ENCODE measurements at regions not wholly inside any gene's neighbourhood (a gene's known extent, or its start where the extent isn't known, plus 50 kb on each side); places are given as distances from the start of the nearest gene placed in this dataset.

DNA sequence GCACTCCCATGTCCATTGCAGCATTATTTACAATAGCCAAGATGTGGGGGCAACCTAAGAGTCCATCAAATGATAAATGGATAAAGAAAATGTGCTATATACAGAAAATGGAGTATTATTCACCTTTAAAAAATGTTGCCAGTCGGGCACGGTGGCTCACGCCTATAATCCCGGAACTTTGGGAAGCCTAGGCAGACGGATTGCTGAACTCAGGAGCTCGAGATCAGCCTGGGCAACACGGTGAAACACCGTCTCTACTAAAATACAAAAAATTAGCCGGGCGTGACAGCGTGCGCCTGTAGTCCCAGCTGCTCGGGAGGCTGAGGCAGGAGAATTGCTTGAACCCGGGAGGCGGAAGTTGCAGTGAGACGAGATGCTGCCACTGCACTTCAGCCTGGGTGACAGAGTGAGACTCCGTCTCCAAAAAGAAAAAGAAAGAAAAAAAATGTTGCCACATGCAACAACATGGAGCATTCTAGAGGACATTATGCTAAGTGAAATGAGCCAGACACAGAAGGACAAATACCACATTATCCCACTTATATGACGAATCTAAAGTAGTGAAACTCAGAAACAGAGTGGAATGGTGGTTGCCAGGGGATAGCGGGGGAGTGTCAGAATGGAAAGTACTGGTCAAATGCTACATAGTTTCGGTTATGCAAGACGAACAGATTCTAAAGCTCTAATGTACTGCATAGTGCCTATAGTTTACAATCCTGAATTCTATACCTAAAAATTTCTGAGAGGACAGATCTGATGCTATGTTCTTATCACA, 1385.6 kb upstream of the TMEFF2 start:
- Mint-ChIP-seq H3K9me3 (peaks cover 0 to 4% (median 0%) of the 10 kb centered on the region in 7 donors), H3K4me3 (no peak overlapping the region), H3K27me3 (no peaks in the 10 kb centered on the region), H3K4me1 (peaks cover 5 to 15% (median 15%) of the 10 kb centered on the region in 3 donors), H3K36me3 (no peaks in the 10 kb centered on the region), H3K27ac (peak overlapping the region in 1 of 6 donors; percentile 2)
- no peak for DNase-seq
- no peak for ATAC-seq (ENCODE audit: low read depth in 2 of 2)

DNA sequence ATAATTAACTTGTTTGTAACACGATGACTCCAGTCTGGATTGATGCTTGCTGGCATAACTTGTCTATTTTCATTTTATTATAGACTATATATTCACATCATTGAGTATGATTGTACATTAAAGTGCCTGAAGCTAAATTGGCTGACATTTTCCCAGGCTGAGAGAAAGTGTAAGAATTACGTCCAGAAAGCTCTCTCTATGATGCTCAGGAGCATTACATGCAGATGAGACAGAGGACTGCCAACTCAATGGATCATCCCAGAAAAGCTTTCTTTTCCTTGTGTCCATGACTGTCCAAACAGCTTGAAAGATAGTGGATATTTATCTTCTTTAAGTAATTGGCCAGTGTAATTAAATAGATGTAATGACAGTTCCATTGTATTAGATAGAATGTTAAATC, 1372.2 kb upstream of the TMEFF2 start:
- Mint-ChIP-seq H3K27ac (no peak overlapping the region), H3K4me1 (no peaks in the 10 kb centered on the region), H3K4me3 (no peak overlapping the region), H3K9me3 (peaks cover 0 to 2% (median 0%) of the 10 kb centered on the region in 7 donors), H3K27me3 (no peaks in the 10 kb centered on the region), H3K36me3 (no peaks in the 10 kb centered on the region)
- no peak for DNase-seq
- no peak for ATAC-seq (ENCODE audit: low read depth in 2 of 2)

- Mint-ChIP-seq H3K27me3 (no peaks in the 10 kb centered on the region), H3K27ac (no peak overlapping the region), H3K4me1 (no peaks in the 10 kb centered on the region), H3K36me3 (no peaks in the 10 kb centered on the region), H3K4me3 (no peak overlapping the region), H3K9me3 (peaks cover 0 to 3% (median 0%) of the 10 kb centered on the region in 7 donors)
- ATAC-seq (ENCODE audit: low read depth in 2 of 2) (no peak), DNase-seq (no peak)
Measured at GRCh38 chr2:193566276-193566675, 1371.5 kb upstream of the TMEFF2 start.

DNA sequence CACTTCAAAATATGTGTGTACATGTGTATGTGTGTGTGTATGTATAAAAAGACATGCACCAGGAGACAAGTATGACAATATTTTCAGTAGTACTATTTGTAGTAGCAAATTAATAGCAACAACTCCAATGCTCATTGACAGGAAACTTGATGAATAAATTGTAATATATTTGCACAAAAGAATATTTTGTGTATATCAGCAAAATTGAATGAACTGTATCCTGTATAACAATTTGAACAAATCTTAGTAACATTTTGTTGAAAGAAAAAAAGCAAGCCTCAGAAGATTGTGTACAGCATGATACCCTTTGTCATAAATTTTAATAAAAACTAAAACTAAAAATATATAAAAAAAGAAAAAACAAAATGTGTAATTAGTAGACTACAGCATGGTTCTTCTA, 1367.3 kb upstream of the TMEFF2 start:
- no peak overlapping the region for H3K27ac Mint-ChIP-seq
- no peaks in the 10 kb centered on the region for H3K4me1 Mint-ChIP-seq
- H3K9me3 Mint-ChIP-seq, result peaks cover 0 to 3% (median 0%) of the 10 kb centered on the region in 7 donors
- DNase-seq, result no peak
- no peaks in the 10 kb centered on the region for H3K36me3 Mint-ChIP-seq
- no peak for ATAC-seq (ENCODE audit: low read depth in 2 of 2)
- H3K4me3 Mint-ChIP-seq, result no peak overlapping the region
- no peaks in the 10 kb centered on the region for H3K27me3 Mint-ChIP-seq

- H3K4me1 Mint-ChIP-seq, result no peaks in the 10 kb centered on the region
- H3K27me3 Mint-ChIP-seq, result no peaks in the 10 kb centered on the region
- no peak overlapping the region for H3K4me3 Mint-ChIP-seq
- peak overlapping the region in 1 of 6 donors; percentile 50 for H3K27ac Mint-ChIP-seq
- H3K9me3 Mint-ChIP-seq, result peaks cover 0 to 3% (median 0%) of the 10 kb centered on the region in 7 donors
- H3K36me3 Mint-ChIP-seq, result no peaks in the 10 kb centered on the region
- ATAC-seq (ENCODE audit: low read depth in 2 of 2) (no peak), DNase-seq (no peak)
Measured at GRCh38 chr2:193561054-193561453, 1366.3 kb upstream of the TMEFF2 start.

DNA sequence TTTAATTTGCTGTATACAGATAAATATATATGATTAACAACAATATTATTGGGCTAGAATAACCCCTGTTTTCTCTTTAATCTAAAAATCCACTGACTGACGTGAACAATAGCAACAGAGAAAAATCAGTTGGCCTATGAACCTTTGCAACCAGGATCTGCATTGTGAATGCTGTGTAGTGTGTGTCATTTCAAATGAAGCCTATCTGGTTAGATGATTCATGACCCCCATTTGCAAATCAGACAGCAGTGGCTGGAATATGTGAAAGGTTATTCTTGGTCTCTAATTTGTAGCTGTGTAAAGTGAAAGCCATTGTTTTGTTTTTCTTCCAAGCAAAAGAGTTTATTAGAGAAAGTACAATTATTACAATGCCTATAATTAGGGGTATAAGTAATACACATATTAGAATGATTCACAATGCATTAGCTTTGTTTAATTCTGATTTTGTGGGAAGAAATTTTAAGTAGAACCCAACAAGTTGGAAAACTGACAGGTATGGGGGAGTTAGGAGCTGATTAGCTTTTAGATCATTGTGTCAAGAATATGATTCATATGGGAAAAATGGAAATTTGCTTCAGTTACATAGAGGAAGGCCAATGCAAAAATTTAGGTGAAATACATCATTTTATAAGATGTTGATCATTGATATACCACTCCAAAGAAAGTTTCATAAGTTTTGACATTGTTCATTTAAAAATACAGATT, 1362.2 kb upstream of the TMEFF2 start:
- H3K27me3 Mint-ChIP-seq, result no peaks in the 10 kb centered on the region
- H3K9me3 Mint-ChIP-seq, result peaks cover 0 to 5% (median 0%) of the 10 kb centered on the region in 7 donors
- no peaks in the 10 kb centered on the region for H3K4me1 Mint-ChIP-seq
- ATAC-seq (ENCODE audit: low read depth in 2 of 2), result no peak
- no peaks in the 10 kb centered on the region for H3K36me3 Mint-ChIP-seq
- no peak overlapping the region for H3K4me3 Mint-ChIP-seq
- DNase-seq, result no peak
- H3K27ac Mint-ChIP-seq, result no peak overlapping the region

DNA sequence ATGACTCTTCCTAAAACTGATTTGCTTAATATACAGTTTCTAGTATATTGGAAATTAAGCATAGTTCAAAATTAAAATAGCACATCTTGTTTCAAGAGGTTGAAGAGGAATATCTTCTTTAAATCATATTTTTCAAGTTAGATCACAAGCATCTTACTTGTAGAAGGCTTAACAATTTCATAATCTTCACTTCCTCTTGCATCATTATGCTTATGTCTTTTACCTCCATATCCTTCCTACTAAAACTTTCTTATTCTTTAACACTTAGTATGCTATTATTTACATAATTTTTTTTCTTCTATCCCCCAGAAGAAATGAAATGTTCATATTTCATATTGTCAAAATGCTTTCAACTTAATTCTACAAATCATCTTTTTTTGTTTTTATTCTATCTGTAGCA, 1354.9 kb upstream of the TMEFF2 start:
- ATAC-seq (ENCODE audit: low read depth in 2 of 2) (no peak), DNase-seq (no peak)
- Mint-ChIP-seq H3K4me1 (no peaks in the 10 kb centered on the region), H3K27me3 (no peaks in the 10 kb centered on the region), H3K4me3 (no peak overlapping the region), H3K27ac (no peak overlapping the region), H3K36me3 (no peaks in the 10 kb centered on the region), H3K9me3 (peaks cover 3 to 16% (median 11%) of the 10 kb centered on the region in 7 donors)

DNA sequence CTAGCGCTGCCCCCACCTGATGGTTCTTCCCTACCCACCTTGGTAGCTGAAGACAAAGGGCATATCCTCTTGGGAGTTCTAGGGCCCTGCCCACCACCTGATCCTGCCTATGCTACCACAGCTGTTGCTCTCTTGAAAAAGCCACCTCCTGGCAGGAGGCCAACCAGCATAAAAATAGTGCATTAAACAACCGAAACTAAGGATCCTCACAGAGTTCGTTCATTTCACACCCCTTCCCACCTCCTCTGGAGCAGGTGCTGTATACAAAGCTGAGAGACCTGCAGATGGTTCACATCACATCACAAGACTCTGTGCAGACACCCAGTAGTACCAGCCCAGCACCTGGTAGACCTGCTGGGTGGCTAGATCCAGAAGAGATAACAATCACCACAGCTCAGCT, 1348.0 kb upstream of the TMEFF2 start:
- no peak for ATAC-seq (ENCODE audit: low read depth in 2 of 2)
- H3K9me3 Mint-ChIP-seq, result peaks cover 0 to 6% (median 3%) of the 10 kb centered on the region in 7 donors

DNA sequence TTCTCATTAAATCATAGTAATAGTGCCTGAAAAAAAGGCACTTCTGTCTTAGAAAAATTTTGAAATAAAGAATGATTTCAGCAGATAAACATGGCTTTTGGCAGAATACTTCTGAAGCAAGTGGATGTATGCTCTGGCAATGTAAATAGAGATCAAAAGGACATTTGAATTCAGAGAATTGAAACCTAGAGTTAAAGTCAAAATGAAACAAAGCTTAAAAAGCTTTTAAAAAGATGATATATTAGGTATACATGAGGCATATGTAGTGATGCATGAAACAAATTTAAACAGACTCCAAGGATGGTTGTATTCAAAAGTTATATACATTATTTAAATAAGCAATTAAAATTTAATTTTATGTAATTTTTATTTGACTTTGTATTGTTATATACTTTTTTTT, 1344.5 kb upstream of the TMEFF2 start:
- no peak overlapping the region for H3K27ac Mint-ChIP-seq
- peaks cover 0 to 2% (median 0%) of the 10 kb centered on the region in 7 donors for H3K9me3 Mint-ChIP-seq
- H3K27me3 Mint-ChIP-seq, result no peaks in the 10 kb centered on the region
- H3K4me1 Mint-ChIP-seq, result peaks cover 0 to 6% (median 0%) of the 10 kb centered on the region in 3 donors
- H3K36me3 Mint-ChIP-seq, result no peaks in the 10 kb centered on the region
- no peak for ATAC-seq (ENCODE audit: low read depth in 2 of 2)
- no peak overlapping the region for H3K4me3 Mint-ChIP-seq
- no peak for DNase-seq

More for the DNA sequence above, 1348.0 kb upstream of the TMEFF2 start:
- DNase-seq, result no peak
- H3K27ac Mint-ChIP-seq, result peak overlapping the region in 1 of 6 donors; percentile 84
- H3K27me3 Mint-ChIP-seq, result no peaks in the 10 kb centered on the region
- peaks cover 0 to 6% (median 0%) of the 10 kb centered on the region in 3 donors for H3K4me1 Mint-ChIP-seq
- no peaks in the 10 kb centered on the region for H3K36me3 Mint-ChIP-seq
- H3K4me3 Mint-ChIP-seq, result peak overlapping the region in 1 of 8 donors; percentile 14

- peaks cover 0 to 6% (median 0%) of the 10 kb centered on the region in 3 donors for H3K4me1 Mint-ChIP-seq
- no peak for ATAC-seq (ENCODE audit: low read depth in 2 of 2)
- no peaks in the 10 kb centered on the region for H3K27me3 Mint-ChIP-seq
- H3K4me3 Mint-ChIP-seq, result no peak overlapping the region
- DNase-seq, result no peak
- peak overlapping the region in 1 of 6 donors; percentile 53 for H3K27ac Mint-ChIP-seq
- H3K36me3 Mint-ChIP-seq, result no peaks in the 10 kb centered on the region
- peaks cover 0 to 5% (median 0%) of the 10 kb centered on the region in 7 donors for H3K9me3 Mint-ChIP-seq
Measured at GRCh38 chr2:193538061-193538460, 1343.3 kb upstream of the TMEFF2 start.

- no peak for DNase-seq
- no peaks in the 10 kb centered on the region for H3K27me3 Mint-ChIP-seq
- H3K4me3 Mint-ChIP-seq, result no peak overlapping the region
- H3K9me3 Mint-ChIP-seq, result peaks cover 0 to 5% (median 0%) of the 10 kb centered on the region in 7 donors
- H3K4me1 Mint-ChIP-seq, result peaks cover 0 to 6% (median 0%) of the 10 kb centered on the region in 3 donors
- ATAC-seq (ENCODE audit: low read depth in 2 of 2), result no peak
- no peak overlapping the region for H3K27ac Mint-ChIP-seq
- no peaks in the 10 kb centered on the region for H3K36me3 Mint-ChIP-seq
Measured at GRCh38 chr2:193537531-193537930, 1342.8 kb upstream of the TMEFF2 start.

DNA sequence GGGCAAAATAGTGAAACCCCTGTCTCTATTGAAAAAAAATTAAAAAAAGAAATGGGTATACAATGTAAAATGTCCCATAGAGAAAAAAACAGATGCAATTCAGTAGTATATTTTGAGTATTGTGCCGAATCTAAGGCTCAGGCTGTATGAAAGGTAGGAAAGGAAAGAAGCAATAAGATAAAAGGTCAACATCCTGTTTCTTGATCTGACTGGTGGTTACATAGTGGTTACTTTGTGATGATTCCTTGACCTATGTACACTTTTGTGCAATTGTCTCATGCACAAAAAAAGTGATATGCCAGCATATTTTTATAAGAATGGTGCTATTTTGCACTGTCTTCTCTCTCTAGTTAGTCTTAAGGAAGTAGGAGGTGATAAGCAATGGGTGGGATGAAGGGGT, 1333.7 kb upstream of the TMEFF2 start:
- DNase-seq (no peak), ATAC-seq (ENCODE audit: low read depth in 2 of 2) (no peak)
- H3K27me3 Mint-ChIP-seq, result no peaks in the 10 kb centered on the region
- H3K36me3 Mint-ChIP-seq, result no peaks in the 10 kb centered on the region
- H3K9me3 Mint-ChIP-seq, result peaks cover 0 to 4% (median 0%) of the 10 kb centered on the region in 7 donors
- H3K4me3 Mint-ChIP-seq, result no peak overlapping the region
- no peaks in the 10 kb centered on the region for H3K4me1 Mint-ChIP-seq
- peak overlapping the region in 1 of 6 donors; percentile 9 for H3K27ac Mint-ChIP-seq

- Mint-ChIP-seq H3K4me1 (no peaks in the 10 kb centered on the region), H3K9me3 (peaks cover 0 to under 1% (median 0%) of the 10 kb centered on the region in 7 donors), H3K27me3 (no peaks in the 10 kb centered on the region), H3K27ac (no peak overlapping the region), H3K36me3 (no peaks in the 10 kb centered on the region), H3K4me3 (no peak overlapping the region)
- ATAC-seq (ENCODE audit: low read depth in 2 of 2) (no peak), DNase-seq (no peak)
Measured at GRCh38 chr2:193527146-193527545, 1332.4 kb upstream of the TMEFF2 start.

DNA sequence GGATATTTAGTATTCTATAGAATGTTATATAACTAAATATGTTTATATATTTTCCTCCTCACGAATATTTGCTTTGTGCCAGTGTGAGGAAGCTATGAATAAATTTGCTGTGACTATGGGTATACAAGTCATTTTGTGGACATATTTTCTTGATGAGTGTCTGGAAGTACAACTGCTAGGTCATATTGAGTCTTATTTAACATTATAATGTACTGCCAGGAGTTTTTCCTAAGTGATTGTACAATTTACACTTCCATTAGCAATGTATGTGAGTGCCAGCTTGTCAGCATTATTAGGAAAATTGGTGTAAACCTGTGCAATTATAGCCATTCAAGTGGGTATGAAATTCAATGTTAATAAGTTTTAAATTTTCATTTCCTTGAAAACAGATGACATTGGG, 1328.9 kb upstream of the TMEFF2 start:
- DNase-seq (no peak), ATAC-seq (ENCODE audit: low read depth in 2 of 2) (no peak)
- H3K36me3 Mint-ChIP-seq, result peaks cover 0 to 3% of the 10 kb centered on the region in 2 donors
- H3K4me1 Mint-ChIP-seq, result no peaks in the 10 kb centered on the region
- no peaks in the 10 kb centered on the region for H3K9me3 Mint-ChIP-seq
- H3K4me3 Mint-ChIP-seq, result no peak overlapping the region
- no peaks in the 10 kb centered on the region for H3K27me3 Mint-ChIP-seq
- no peak overlapping the region for H3K27ac Mint-ChIP-seq
